ENCODE measurements at regions not wholly inside any gene's neighbourhood (a gene's known extent, or its start where the extent isn't known, plus 50 kb on each side); places are given as distances from the start of the nearest gene placed in this dataset.

GRCh38 chr3:2041931-2042330 lies 56.7 kb upstream of the CNTN4 start (continued):
- no peak for TF ChIP-seq E2F1 (CRISPR knock-in tag; IDR thresholded peaks at IDR 0.05)
- no peak for TF ChIP-seq ZNF764 (CRISPR knock-in tag; IDR thresholded peaks at IDR 0.05; ENCODE audit: low read depth)
- TF ChIP-seq SPI1 (IDR thresholded peaks at IDR 0.05; ENCODE audit: borderline replicate concordance, low read depth, low read length) = no peak
